Heart left ventricle (tissue), 16 donors: ENCODE measurements at regions not wholly inside any gene's neighbourhood (a gene's known extent, or its start where the extent isn't known, plus 50 kb on each side); places are given as distances from the start of the nearest gene placed in this dataset.
"Not testable (repeated sequence)": the region's sequence is repeated elsewhere in the genome, so short reads cannot be mapped to it uniquely, and the experiment has no call there.

ENCODE experiments used
- ATAC-seq, 4 donors: fragments of 200-7000 bp; cut with Tn5 transposase; one replicate each; pipeline ENCODE4 v1.9.1; 2020 to 2022; ENCODE audit warnings: moderate library complexity in 4 of 4, mild to moderate bottlenecking in 3 of 4, moderate number of reproducible peaks in 1 of 4
- DNase-seq, 5 donors: peaks; one replicate each; pipeline ENCODE4 v3.0.0-alpha.2; 2020
- H3K27ac ChIP-seq, 12 donors: fragments of 200-600 bp; sonication (generic) in 4 of 12; one replicate each; pipeline versions ENCODE4 v1.5.0 to v1.8.0; 2016 to 2022; ENCODE audit warnings: mild to moderate bottlenecking in 2 of 12
- H3K27me3 ChIP-seq, 9 donors: fragments of 200-600 bp; sonication (generic) in 2 of 9; one replicate each; pipeline versions ENCODE4 v1.5.1 to v1.8.0; 2016 to 2022; ENCODE audit warnings: mild to moderate bottlenecking in 3 of 9
- H3K36me3 ChIP-seq, 9 donors: fragments of 200-600 bp; sonication (generic) in 2 of 9; one replicate each; pipeline versions ENCODE4 v1.5.0 to v1.8.0; 2018 to 2022; ENCODE audit warnings: mild to moderate bottlenecking in 2 of 9
- H3K4me1 ChIP-seq, 12 donors: fragments of 200-600 bp; sonication (generic) in 4 of 12; one replicate each; pipeline versions ENCODE4 v1.5.0 to v1.8.0; 2016 to 2022; ENCODE audit warnings: mild to moderate bottlenecking in 3 of 12
- H3K4me3 ChIP-seq, 12 donors: fragments of 200-600 bp; sonication (generic) in 4 of 12; one replicate each; pipeline versions ENCODE4 v1.5.0 to v1.8.0; 2017 to 2022; ENCODE audit warnings: mild to moderate bottlenecking in 9 of 12, moderate library complexity in 4 of 12
- H3K9me3 ChIP-seq, 12 donors: fragments of 200-600 bp; sonication (generic) in 4 of 12; one replicate each; pipeline versions ENCODE4 v1.5.0 to v1.8.0; 2016 to 2022; ENCODE audit warnings: mild to moderate bottlenecking in 1 of 12
- POLR2A ChIP-seq, 2 donors: fragments of 450-650 bp; IDR thresholded peaks; one replicate each; pipeline ENCODE4 v1.6.1; 2017; ENCODE audit warnings: antibody characterized with exemption in 2 of 2, mild to moderate bottlenecking in 2 of 2, moderate library complexity in 2 of 2
- WGBS, 4 donors: extraction: QIAGEN DNeasy Blood & Tissue Kit in 2 of 4; methylation state at CpG; one replicate each; pipeline versions ENCODE4 v1.1.5 to v1.1.7; 2013 to 2018; 5-methylcytosine and 5-hydroxymethylcytosine counted together
- intact Hi-C, 10 donors: fragments of 100-400 bp; cut with DNase I; formaldehyde crosslinking; loops; one replicate each; pipeline versions ENCODE4 v1.11.1 to v1.14.2; 2022
- TF ChIP-seq, protein P1 (sequence below), 12 donors: fragments of 200-600 bp; sonication (generic) in 4 of 12; IDR thresholded peaks; one replicate each; pipeline versions ENCODE4 v1.5.0 to v1.8.0; 2018 to 2022; ENCODE audit warnings: antibody characterized with exemption in 12 of 12, mild to moderate bottlenecking in 5 of 12
- donor health status: ischemic (EF 13 %, LVEDD 7.1; RV severe dilation, severe dysfunction).
- donor health status: healthy with polysubstance abuse.
- donor health status: DM: no; HTN: yes; CAD: no.
- donor health status: DM: no; HTN: no; CAD: no.
- donor health status: ischemic (EF 25% LVEDD 6.9; RV normal size, moderate dysfunction).
- donor health status: ischemic (EF 25% LVEDD 5.7; RV mildly dilated, moderate dysfunction).
- donor health status: healthy.
- donor health status: DM: yes; HTN: yes; CAD: no.
- donor health status: ischemic (EF 35%, LVEDD 5.7; RV mildly dilated, moderate dysfunction).
- donor health status: nonischemic (EF 11% LVEDD 7.7; RV severe dilation, severe dysfunction).
- donor health status: DM: yes; HTN: yes; CAD: no.
- donor health status: PGD.
- donor health status: ischemic (EF 29% LVEDD 5.4; RV normal size, mild dysfunction).
- donor health status: nonischemic (EF 23%, LVEDD 6.1; RV moderate dilation, normal function).

DNA sequence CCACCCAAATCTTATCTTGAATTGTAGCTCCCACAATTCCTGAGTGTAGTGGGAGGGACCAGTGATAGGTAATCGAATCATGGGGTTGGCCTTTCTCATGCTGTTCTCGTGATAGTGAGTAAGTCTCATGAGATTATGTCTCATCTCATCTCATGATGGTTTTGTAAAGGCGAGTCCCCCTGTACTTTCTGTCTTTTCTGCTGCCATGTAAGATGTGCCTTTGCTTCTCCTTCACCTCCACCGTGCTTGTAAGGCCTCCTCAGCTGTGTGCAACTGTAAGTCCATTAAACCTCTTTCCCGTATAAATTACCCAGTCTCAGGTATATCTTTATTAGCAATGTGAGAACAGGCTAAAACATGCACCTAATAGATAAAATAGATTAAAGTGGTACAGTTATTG is 756.4 kb upstream of the SLITRK5 start:
- no peak for ATAC-seq
- TF ChIP-seq, protein P1, sequence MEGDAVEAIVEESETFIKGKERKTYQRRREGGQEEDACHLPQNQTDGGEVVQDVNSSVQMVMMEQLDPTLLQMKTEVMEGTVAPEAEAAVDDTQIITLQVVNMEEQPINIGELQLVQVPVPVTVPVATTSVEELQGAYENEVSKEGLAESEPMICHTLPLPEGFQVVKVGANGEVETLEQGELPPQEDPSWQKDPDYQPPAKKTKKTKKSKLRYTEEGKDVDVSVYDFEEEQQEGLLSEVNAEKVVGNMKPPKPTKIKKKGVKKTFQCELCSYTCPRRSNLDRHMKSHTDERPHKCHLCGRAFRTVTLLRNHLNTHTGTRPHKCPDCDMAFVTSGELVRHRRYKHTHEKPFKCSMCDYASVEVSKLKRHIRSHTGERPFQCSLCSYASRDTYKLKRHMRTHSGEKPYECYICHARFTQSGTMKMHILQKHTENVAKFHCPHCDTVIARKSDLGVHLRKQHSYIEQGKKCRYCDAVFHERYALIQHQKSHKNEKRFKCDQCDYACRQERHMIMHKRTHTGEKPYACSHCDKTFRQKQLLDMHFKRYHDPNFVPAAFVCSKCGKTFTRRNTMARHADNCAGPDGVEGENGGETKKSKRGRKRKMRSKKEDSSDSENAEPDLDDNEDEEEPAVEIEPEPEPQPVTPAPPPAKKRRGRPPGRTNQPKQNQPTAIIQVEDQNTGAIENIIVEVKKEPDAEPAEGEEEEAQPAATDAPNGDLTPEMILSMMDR (IDR thresholded peaks at IDR 0.05), result no peak
- TF ChIP-seq POLR2A (IDR thresholded peaks at IDR 0.05), result no peak

GRCh38 chr13:86917438-86917837 is 753.7 kb upstream of the SLITRK5 start:
- H3K4me1 ChIP-seq, H3K27ac ChIP-seq, H3K9me3 ChIP-seq, H3K27me3 ChIP-seq, DNase-seq, H3K36me3 ChIP-seq, H3K4me3 ChIP-seq, ATAC-seq, intact Hi-C loops: not testable (repeated sequence)
- WGBS, 4 donors, result 94 to 97% (median 95%) methylated on average over 10 of the region's 10 CpGs

More for the DNA sequence above, 756.4 kb upstream of the SLITRK5 start:
- no peak overlapping the region for H3K27ac ChIP-seq
- DNase-seq, result no peak
- no peaks in the 10 kb centered on the region for H3K9me3 ChIP-seq
- no peaks in the 10 kb centered on the region for H3K36me3 ChIP-seq
- no peak overlapping the region for H3K4me3 ChIP-seq
- intact Hi-C loops, result no loop called here
- no peaks in the 10 kb centered on the region for H3K27me3 ChIP-seq
- no peaks in the 10 kb centered on the region for H3K4me1 ChIP-seq
- 85 to 89% (median 87%) methylated on average over 5 of the region's 5 CpGs for WGBS, 4 donors

- Histone ChIP-seq H3K9me3 (no peaks in the 10 kb centered on the region), H3K4me3 (no peak overlapping the region), H3K27me3 (no peaks in the 10 kb centered on the region), H3K27ac (no peak overlapping the region), H3K36me3 (no peaks in the 10 kb centered on the region), H3K4me1 (no peaks in the 10 kb centered on the region)
- WGBS, 4 donors, result 20 to 46% (median 38%) methylated on average over 2 of the region's 2 CpGs
- DNase-seq (no peak), ATAC-seq (no peak)
- intact Hi-C loops, result no loop called here
- no peak for TF ChIP-seq POLR2A (IDR thresholded peaks at IDR 0.05)
- TF ChIP-seq, protein P1 (IDR thresholded peaks at IDR 0.05), result no peak
These were observed 752.5 kb upstream of the SLITRK5 start for GRCh38 chr13:86918682-86919081.

GRCh38 chr13:86920961-86921360 is 750.2 kb upstream of the SLITRK5 start:
- WGBS, 4 donors, result 69 to 85% (median 80%) methylated on average over 1 of the region's 1 CpG
- Histone ChIP-seq H3K27me3 (no peaks in the 10 kb centered on the region), H3K27ac (no peak overlapping the region), H3K36me3 (no peaks in the 10 kb centered on the region), H3K4me3 (no peak overlapping the region), H3K9me3 (peaks cover 0 to 7% (median 0%) of the 10 kb centered on the region in 12 donors), H3K4me1 (no peaks in the 10 kb centered on the region)
- DNase-seq, result no peak
- intact Hi-C loops, result no loop called here
- no peak for ATAC-seq
- no peak for TF ChIP-seq POLR2A (IDR thresholded peaks at IDR 0.05)
- TF ChIP-seq, protein P1 (IDR thresholded peaks at IDR 0.05), result no peak

DNA sequence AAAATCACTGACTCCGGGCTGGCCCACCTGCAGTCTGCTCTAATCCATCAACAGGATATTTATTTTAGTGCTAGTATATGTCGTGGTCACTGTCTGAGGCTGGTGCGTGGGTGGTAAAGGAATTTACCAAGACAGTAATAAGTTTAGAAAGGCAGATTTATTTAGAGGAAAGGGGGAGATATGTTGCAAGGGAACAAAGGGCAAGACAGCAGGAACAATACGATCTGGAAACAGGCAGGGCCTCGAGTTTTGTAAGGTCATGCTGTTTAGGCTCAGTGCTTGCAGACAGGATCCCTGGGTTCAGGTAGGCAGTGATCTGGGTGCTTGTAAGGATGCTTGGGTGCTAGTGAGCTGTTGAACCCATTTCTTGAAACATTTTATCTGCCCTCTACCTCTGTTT is 748.2 kb upstream of the SLITRK5 start:
- H3K4me3 ChIP-seq, result no peak overlapping the region
- 48 to 55% (median 52%) methylated on average over 5 of the region's 5 CpGs for WGBS, 4 donors
- H3K4me1 ChIP-seq, result no peaks in the 10 kb centered on the region
- ATAC-seq (no peak), DNase-seq (no peak)
- peaks cover 0 to 7% (median 0%) of the 10 kb centered on the region in 12 donors for H3K9me3 ChIP-seq
- no peak overlapping the region for H3K27ac ChIP-seq
- intact Hi-C loops, result no loop called here
- no peaks in the 10 kb centered on the region for H3K27me3 ChIP-seq
- TF ChIP-seq, protein P1 (IDR thresholded peaks at IDR 0.05), result no peak
- no peak for TF ChIP-seq POLR2A (IDR thresholded peaks at IDR 0.05)
- no peaks in the 10 kb centered on the region for H3K36me3 ChIP-seq

DNA sequence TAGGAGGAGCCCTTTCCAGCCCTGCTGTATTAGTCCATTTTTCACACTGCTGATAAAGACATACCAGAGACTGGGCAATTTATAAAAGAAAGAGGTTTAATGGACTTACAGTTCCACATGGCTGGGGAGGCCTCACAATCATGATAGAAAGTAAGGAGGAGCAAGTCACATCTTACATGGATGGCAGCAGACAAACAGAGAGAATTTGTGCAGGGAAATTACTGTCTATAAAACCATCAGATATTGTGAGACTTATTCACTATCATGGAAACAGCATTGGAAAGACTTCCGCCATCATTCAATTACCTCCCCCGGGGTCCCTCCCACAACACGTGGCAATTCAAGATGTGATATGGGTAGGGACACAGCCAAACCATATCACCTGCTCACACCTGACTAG is 744.3 kb upstream of the SLITRK5 start:
- ATAC-seq, H3K27me3 ChIP-seq, H3K36me3 ChIP-seq, DNase-seq, intact Hi-C loops, H3K27ac ChIP-seq, H3K4me3 ChIP-seq, H3K4me1 ChIP-seq, H3K9me3 ChIP-seq: not testable (repeated sequence)
- 89 to 97% (median 92%) methylated on average over 3 of the region's 3 CpGs for WGBS, 4 donors
